NCI-H1694 (cell line): ENCODE measurements at regions not wholly inside any gene's neighbourhood (a gene's known extent, or its start where the extent isn't known, plus 50 kb on each side); places are given as distances from the start of the nearest gene placed in this dataset.
"Not testable (repeated sequence)": the region's sequence is repeated elsewhere in the genome, so short reads cannot be mapped to it uniquely, and the experiment has no call there.

Experiments
- DNase-seq: peaks from one replicate; lab custom pipeline; 2025; lab: John Stamatoyannopoulos, UW

- no peak for DNase-seq
Measured at GRCh38 chr1:208943291-208943690, 640.2 kb upstream of the CAMK1G start.

- DNase-seq = no peak
Measured at GRCh38 chr1:208944981-208945451, 638.5 kb upstream of the CAMK1G start.

GRCh38 chr1:208950206-208950605 lies 633.3 kb upstream of the CAMK1G start:
- DNase-seq = no peak

DNA sequence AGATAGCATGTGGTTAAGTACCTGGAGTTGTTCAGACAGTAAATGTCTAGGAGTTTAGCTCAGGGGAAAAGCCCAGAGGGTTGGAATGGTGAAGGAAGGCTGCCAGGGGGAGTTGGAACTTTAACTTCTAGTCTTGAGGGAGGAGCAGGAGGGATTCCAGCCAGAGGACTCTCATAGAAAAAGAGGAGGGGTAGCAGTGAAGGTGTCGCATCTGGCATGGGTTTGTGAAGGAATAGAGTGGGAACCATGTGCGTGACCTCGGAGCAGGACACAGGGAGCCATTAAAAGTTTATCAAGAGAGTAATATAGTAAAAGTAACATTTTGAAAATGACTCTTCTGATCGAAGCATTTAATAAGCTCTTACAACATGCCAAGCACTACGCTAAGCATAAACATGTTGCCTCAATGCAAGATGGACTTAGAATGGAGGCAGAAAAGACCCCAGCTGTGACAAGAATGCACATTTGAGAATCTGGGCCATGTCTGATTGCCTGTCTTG lies 632.4 kb upstream of the CAMK1G start:
- no peak for DNase-seq

DNA sequence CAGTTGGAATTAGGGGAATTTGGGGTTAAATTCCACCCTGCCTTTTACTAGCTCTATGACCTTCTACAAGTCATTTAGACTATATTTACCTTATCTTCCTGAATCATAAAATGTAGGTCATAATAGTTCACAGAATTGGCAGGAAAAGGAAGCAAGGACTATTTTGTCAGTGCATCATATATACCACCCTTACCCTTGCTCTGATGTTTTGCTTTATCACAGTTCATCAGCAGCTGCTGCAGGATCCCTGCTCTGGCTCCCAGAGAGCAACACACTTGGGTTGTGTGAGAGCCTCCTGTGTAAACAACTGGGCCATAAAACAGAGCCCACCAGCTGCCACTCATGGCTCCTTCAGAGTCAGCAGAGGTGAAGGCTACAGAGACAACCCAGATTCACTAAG lies 631.6 kb upstream of the CAMK1G start:
- DNase-seq = no peak

DNA sequence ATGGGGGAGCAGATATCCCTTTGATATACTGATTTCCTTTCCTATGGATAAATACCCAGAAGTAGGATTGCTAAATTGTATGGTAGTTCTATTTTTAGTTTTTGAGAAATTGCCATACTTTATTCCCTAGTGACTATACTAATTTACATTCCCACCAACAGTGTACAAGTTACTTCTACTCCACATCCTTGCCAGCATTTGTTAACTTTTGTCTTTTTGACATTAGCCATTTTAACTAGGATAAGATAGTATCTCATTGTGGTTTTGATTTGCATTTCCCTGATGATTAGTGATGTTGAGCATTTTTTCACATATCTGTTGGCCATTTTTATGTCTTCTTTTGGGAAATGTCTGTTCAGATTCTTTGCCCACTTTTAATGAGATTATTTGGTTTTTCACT lies 620.6 kb upstream of the CAMK1G start:
- DNase-seq = no peak

GRCh38 chr1:208965351-208965750 lies 618.2 kb upstream of the CAMK1G start:
- DNase-seq = no peak

DNA sequence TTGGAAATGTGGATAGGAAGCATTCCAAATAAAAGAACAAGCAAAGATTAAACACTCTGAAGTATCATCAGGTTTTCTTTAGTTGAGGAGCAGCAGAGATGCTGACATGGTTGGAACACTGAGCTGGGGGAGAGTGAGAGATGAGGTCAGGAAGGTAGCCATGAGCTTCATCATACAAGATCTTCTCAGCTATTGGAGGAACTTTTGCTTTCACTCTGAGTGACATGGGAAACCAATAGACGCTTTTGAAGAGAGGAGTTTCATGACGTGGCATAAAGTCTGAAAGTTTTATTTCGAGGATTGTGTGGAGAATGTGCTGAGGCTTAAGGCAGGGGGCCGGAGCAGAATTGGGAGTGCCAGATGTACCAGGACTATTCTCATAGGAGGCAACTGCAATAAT lies 616.2 kb upstream of the CAMK1G start:
- DNase-seq = no peak

- DNase-seq = no peak
Measured at GRCh38 chr1:208974717-208975116, 608.8 kb upstream of the CAMK1G start.

- DNase-seq = no peak
Measured at GRCh38 chr1:208975456-208975855, 608.1 kb upstream of the CAMK1G start.

DNA sequence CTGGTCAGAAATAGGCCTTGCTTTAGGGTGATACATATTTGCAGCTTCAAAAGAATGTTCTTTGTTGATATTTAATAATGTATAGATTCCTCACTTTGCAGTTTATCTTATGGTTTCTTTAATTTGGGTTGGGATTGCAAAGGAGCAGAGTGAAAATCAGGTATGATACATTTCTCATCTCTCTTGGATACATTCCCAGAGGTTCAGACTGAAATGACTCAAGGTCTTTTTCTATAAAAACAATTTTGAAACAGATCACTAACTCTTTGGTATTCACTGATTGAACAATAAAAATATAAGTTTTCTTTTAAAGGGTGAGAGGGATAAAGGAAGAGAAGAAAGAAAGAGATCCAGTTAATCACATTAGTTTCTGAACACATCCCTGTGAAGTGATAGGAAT lies 606.5 kb upstream of the CAMK1G start:
- no peak for DNase-seq

DNA sequence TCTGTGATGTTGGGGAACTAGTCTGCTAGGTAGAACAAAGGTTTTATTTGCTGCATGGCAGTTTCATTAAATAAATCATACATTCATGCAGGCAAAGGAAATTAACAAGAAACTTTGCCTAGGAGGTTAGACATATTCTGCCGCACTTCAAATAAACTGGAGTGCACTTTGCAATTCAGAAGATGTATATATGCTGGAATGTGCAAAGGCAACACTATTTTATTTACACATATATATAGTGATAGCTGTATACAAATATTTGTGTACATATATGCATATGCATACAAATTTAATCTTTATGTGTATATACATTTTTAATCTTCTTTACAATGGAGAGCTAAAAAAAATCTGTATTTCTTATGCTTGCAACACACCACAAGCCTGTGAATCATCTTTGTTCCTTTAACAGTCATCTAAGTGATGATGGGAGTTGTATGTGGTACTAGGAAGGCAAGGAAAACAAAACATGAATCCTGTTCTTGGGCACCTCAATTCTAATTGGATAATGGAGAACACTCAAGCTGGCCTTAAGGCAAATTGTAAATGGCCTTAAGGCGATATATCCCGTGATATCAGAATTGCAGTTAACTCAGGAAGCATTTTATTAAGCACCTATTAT lies 605.8 kb upstream of the CAMK1G start:
- no peak for DNase-seq

GRCh38 chr1:208979776-208980175 lies 603.7 kb upstream of the CAMK1G start:
- no peak for DNase-seq

- no peak for DNase-seq
Measured at GRCh38 chr1:208980605-208981004, 602.9 kb upstream of the CAMK1G start.

- no peak for DNase-seq
Measured at GRCh38 chr1:208985231-208985630, 598.3 kb upstream of the CAMK1G start.

DNA sequence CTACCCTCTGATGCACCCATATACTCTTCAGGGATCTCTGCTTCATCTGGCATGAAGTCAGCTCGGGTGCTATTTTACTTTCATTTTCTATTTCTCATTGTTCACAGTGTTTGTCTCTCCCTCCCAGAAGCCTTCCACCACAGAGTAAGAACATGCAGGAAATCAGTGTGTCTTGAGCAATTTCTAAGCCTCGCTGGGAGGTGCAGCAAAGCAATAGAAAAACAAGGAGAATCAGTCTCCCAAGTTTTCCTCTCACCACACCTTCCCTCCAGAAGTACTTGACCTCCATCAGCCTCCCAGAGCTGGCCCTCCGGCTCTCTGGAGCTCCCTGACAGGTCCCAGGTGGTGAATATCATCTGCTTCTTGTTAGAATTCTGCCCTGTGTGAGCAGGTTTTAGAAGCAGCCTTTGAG lies 594.7 kb upstream of the CAMK1G start:
- DNase-seq = no peak

DNA sequence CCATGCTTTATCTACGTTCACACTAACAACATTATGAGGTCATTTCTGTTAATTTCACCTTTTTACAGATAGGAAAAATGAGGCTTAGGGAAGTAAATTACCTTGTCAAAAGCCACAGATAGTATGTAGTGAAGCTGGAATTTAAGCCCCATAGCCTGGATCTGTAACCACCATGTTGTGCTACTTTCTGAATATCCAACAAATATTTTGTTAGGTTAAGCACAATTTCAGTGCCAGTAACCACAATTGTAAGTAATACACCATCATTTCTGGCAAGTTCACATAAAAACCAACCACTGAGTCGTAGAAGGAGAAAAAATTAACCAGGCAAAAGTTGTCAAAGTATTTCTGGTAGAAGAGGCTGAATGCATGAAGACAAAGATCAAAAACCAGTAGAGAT lies 593.1 kb upstream of the CAMK1G start:
- no peak for DNase-seq

DNA sequence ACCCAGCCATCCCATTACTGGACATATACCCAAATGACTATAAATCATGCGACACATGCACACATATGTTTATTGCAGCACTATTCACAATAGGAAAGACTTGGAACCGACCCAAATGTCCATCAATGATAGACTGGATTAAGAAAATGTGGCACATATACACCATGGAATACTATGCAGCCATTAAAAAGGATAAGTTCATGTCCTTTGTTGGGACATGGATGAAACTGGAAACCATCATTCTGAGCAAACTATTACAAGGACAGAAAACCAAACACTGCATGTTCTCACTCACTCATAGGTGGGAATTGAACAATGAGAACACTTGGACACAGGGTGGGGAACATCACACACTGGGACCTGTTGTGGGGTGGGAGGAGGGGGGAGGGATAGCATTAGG lies 586.5 kb upstream of the CAMK1G start:
- not testable (repeated sequence) for DNase-seq

GRCh38 chr1:208997726-208998312 lies 585.7 kb upstream of the CAMK1G start:
- no peak for DNase-seq

- DNase-seq = no peak
Measured at GRCh38 chr1:209008586-209008985, 574.9 kb upstream of the CAMK1G start.

DNA sequence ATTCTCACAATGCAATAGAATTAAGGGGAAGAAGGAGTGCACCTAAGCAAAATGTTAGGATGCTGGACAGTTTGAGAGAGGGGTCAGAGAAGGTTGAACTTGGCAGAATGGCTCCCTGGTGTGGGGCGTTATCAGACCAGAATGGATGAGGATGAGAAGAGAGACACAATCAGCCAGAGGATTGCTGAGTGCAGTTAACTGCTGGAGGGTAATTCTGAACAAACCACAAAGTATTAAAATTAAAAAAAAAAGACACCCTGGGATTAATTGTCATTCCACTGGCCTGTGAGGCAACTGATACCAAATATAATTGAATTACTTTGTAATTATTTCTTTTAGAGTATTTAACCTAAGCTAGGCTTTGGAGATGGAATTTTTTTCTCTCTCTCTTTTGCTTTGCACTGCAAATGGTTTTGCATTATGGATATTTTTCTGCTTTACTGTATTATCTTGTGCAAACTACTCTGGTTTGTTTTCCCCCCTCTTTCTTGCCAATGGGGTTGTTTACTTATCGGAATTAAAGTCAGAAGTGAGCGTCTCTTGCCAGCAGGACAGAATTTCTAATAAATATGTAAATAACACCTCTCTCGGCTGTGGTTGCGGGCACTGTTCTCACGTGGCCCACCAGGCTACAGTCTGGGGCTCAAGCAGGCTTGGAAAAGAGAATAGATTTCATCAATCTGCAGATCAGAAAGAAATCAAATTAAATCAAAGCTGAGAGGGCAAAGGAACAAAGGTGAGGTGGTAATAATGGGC lies 572.9 kb upstream of the CAMK1G start:
- DNase-seq = no peak

DNA sequence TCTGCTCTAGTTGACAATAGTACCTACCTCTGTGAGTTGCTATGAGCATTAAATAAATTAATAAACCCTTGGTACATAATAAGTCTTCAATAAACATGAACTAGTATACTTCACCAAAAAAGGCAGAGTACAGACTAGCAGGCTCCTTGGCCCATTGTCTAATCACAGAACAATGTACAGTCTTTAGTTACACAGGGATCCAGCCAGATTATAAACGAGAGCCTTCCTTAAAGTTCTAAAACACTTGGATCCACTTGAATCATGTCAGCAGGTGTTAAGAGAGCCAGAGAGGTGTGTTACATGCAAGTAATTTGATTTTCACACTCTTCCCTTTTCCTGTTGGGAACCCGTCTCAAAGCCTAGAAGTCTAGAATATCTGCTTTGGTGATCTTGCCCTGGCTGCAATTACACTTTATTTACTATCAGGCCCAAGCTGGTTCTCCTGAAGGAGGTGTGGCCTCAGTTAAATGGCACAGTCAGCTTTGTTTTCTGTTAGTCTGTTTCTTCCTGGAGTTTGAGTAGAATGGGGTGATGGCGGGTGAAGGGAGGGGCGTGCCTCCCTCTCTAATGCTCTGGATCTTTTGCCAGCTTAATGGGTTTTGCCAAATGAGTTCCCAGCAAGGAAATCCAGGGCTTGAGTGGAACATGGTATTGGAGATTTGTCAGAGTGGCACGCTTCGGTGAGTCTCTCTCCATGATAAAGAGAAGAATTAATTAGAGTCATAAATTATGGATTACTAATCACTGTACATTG lies 570.9 kb upstream of the CAMK1G start:
- no peak for DNase-seq
